H1 (cell line): ENCODE measurements at regions not wholly inside any gene's neighbourhood (a gene's known extent, or its start where the extent isn't known, plus 50 kb on each side); places are given as distances from the start of the nearest gene placed in this dataset.

Experiments
- CTCF ChIA-PET: fragments of 300-600 bp; sonication (Branson Sonifier 250); formaldehyde crosslinking; loops from one replicate; lab custom pipeline; 2021; ENCODE audit not compliant: partially characterized antibody; lab: Charles Lee
- POLR2A ChIA-PET: fragments of 300-600 bp; sonication (Branson Sonifier 250); formaldehyde crosslinking; loops from one replicate; lab custom pipeline; 2021; ENCODE audit warnings: inconsistent platforms; ENCODE audit not compliant: partially characterized antibody; lab: Charles Lee
- DNase-seq, 2 experiments: peaks; one replicate each; pipeline versions ENCODE4 v3.0.0 to v3.0.0-alpha.2; 2010 to 2022; ENCODE audit warnings: low spot score in 2 of 2, low read depth in 1 of 2, mixed read lengths in 1 of 2
- FAIRE-seq: peaks from 2 replicates; lab custom pipeline; 2011; peaks lifted over from hg19 to GRCh38; lab: Jason Lieb, UNC
- H2AFZ ChIP-seq: 2 replicates; pipeline ENCODE4 v1.8.1; 2012; ENCODE audit warnings: low read length, inconsistent platforms
- H2AK5ac ChIP-seq: 2 replicates; pipeline ENCODE4 v1.6.1; 2013; ENCODE audit warnings: low read depth, low read length
- H2BK120ac ChIP-seq: replicated peaks from 2 replicates; pipeline ENCODE3; 2013; ENCODE audit warnings: low read depth, low read length, inconsistent platforms
- H2BK12ac ChIP-seq: 2 replicates; pipeline ENCODE4 v1.6.1; 2013; ENCODE audit warnings: low read depth, low read length
- H2BK15ac ChIP-seq: 2 replicates; pipeline ENCODE4 v1.6.1; 2013; ENCODE audit warnings: low read length
- H2BK20ac ChIP-seq: 2 replicates; pipeline ENCODE4 v1.6.1; 2013; ENCODE audit warnings: low read length
- H2BK5ac ChIP-seq: 2 replicates; pipeline ENCODE4 v1.6.1; 2013; ENCODE audit warnings: low read depth, low read length
- H3K14ac ChIP-seq: 2 replicates; pipeline ENCODE4 v1.6.1; 2013; ENCODE audit warnings: inconsistent platforms; ENCODE audit not compliant: insufficient read length
- H3K18ac ChIP-seq: 2 replicates; pipeline ENCODE4 v1.6.1; 2013; ENCODE audit warnings: low read length; ENCODE audit errors: extremely low read depth
- H3K23ac ChIP-seq: 2 replicates; pipeline ENCODE4 v1.6.1; 2013; ENCODE audit warnings: inconsistent platforms; ENCODE audit not compliant: insufficient read length
- H3K23me2 ChIP-seq: 2 replicates; pipeline ENCODE4 v1.6.1; 2013; ENCODE audit warnings: low read depth, low read length
- H3K27ac ChIP-seq: 2 replicates; pipeline ENCODE4 v1.6.1; 2011; ENCODE audit warnings: low read depth, low read length, inconsistent platforms
- H3K27me3 ChIP-seq, 4 experiments: replicated peaks in 1 of 4; 1 replicate in 1 of 4; 2 replicates in 3 of 4; pipeline versions ENCODE4 v1.6.1 to v1.8.1; 2011 to 2013; ENCODE audit warnings: low read length in 3 of 4, mild to moderate bottlenecking in 3 of 4, inconsistent platforms in 2 of 4, mixed read lengths in 2 of 4, moderate library complexity in 1 of 4; ENCODE audit not compliant: control insufficient read depth in 3 of 4, insufficient read depth in 3 of 4; ENCODE audit errors: extremely low read depth in 1 of 4
- H3K36me3 ChIP-seq, 4 experiments: 2 replicates each; pipeline versions ENCODE4 v1.6.1 to v1.8.1; 2011 to 2013; ENCODE audit warnings: mild to moderate bottlenecking in 4 of 4, low read length in 3 of 4, moderate library complexity in 2 of 4, control low read depth in 1 of 4, inconsistent platforms in 1 of 4; ENCODE audit not compliant: insufficient read depth in 4 of 4, control insufficient read depth in 2 of 4
- H3K4ac ChIP-seq: replicated peaks from 2 replicates; pipeline ENCODE3; 2013; ENCODE audit warnings: low read length, low read depth, mixed read lengths, inconsistent platforms; ENCODE audit not compliant: insufficient read length
- H3K4me1 ChIP-seq, 4 experiments: replicated peaks in 1 of 4; 1 replicate in 1 of 4; 2 replicates in 3 of 4; pipeline versions ENCODE4 v1.6.1 to v1.8.1; 2011 to 2013; ENCODE audit warnings: low read length in 3 of 4, inconsistent platforms in 2 of 4, mixed read lengths in 1 of 4; ENCODE audit not compliant: insufficient read depth in 4 of 4, control insufficient read depth in 3 of 4
- H3K4me2 ChIP-seq, 2 experiments: 2 replicates each; pipeline versions ENCODE4 v1.6.1 to v1.8.1; 2011 to 2013; ENCODE audit warnings: low read depth in 2 of 2, low read length in 2 of 2, control low read depth in 1 of 2, inconsistent platforms in 1 of 2, mild to moderate bottlenecking in 1 of 2; ENCODE audit not compliant: insufficient read depth in 1 of 2
- H3K4me3 ChIP-seq, 4 experiments: fragments of 200-600, 300-600 bp in 1 of 4; sonication (generic), shearing (Covaris generic), sonication (Bioruptor Twin) in 1 of 4; 2 replicates each; pipeline versions ENCODE4 v1.5.1 to v1.8.1; 2011 to 2016; ENCODE audit warnings: low read length in 4 of 4, low read depth in 3 of 4, control low read depth in 2 of 4, inconsistent platforms in 2 of 4, mild to moderate bottlenecking in 2 of 4, mixed read lengths in 1 of 4, moderate library complexity in 1 of 4; ENCODE audit not compliant: insufficient read depth in 2 of 4; ENCODE audit errors: extremely low read depth in 1 of 4
- H3K56ac ChIP-seq: replicated peaks from 2 replicates; pipeline ENCODE3; 2013; ENCODE audit warnings: low read depth, mild to moderate bottlenecking, mixed read lengths, low read length, inconsistent platforms; ENCODE audit not compliant: insufficient read length
- H3K79me1 ChIP-seq: 2 replicates; pipeline ENCODE4 v1.6.1; 2013; ENCODE audit warnings: low read depth, low read length, control low read depth
- H3K79me2 ChIP-seq, 2 experiments: 2 replicates each; pipeline versions ENCODE4 v1.6.1 to v1.8.1; 2012 to 2013; ENCODE audit warnings: low read length in 2 of 2, mild to moderate bottlenecking in 2 of 2, inconsistent platforms in 1 of 2; ENCODE audit not compliant: insufficient read depth in 2 of 2, control insufficient read depth in 1 of 2
- H3K9ac ChIP-seq, 4 experiments: replicated peaks in 1 of 4; 1 replicate in 1 of 4; 2 replicates in 3 of 4; pipeline versions ENCODE4 v1.6.1 to v1.8.1; 2011 to 2013; ENCODE audit warnings: low read depth in 3 of 4, low read length in 3 of 4, control low read depth in 2 of 4, mild to moderate bottlenecking in 2 of 4, moderate library complexity in 2 of 4, inconsistent platforms in 1 of 4; ENCODE audit errors: extremely low read depth in 1 of 4
- H3K9me3 ChIP-seq, 2 experiments: 2 replicates each; pipeline versions ENCODE4 v1.6.1 to v1.8.1; 2012 to 2013; ENCODE audit warnings: mild to moderate bottlenecking in 2 of 2, moderate library complexity in 2 of 2, control low read depth in 1 of 2, inconsistent platforms in 1 of 2, low read depth in 1 of 2, low read length in 1 of 2, mixed read lengths in 1 of 2; ENCODE audit not compliant: insufficient read depth in 2 of 2
- H4K20me1 ChIP-seq, 2 experiments: replicated peaks in 1 of 2; 2 replicates each; pipeline versions ENCODE3 to v1.8.1; 2011 to 2013; ENCODE audit warnings: inconsistent platforms in 2 of 2, low read length in 2 of 2, mild to moderate bottlenecking in 1 of 2; ENCODE audit not compliant: insufficient read depth in 2 of 2, control insufficient read depth in 1 of 2
- H4K5ac ChIP-seq: 2 replicates; pipeline ENCODE4 v1.6.1; 2013; ENCODE audit warnings: low read length, low read depth, mixed read lengths, inconsistent platforms; ENCODE audit not compliant: insufficient read length
- H4K8ac ChIP-seq: 2 replicates; pipeline ENCODE4 v1.8.0; 2013; ENCODE audit warnings: mild to moderate bottlenecking, moderate library complexity, low read length, inconsistent platforms; ENCODE audit not compliant: insufficient read depth; ENCODE audit errors: extremely low read depth
- H4K91ac ChIP-seq: replicated peaks from 2 replicates; pipeline ENCODE3; 2013; ENCODE audit warnings: low read length, mixed read lengths, inconsistent platforms; ENCODE audit not compliant: insufficient read length
- CBX5 ChIP-seq: fragments of 300-800, 300-1000 bp; sonication (generic); IDR thresholded peaks from 2 replicates; pipeline ENCODE4 v1.7.1; 2016; ENCODE audit warnings: antibody characterized with exemption, low read length, low read depth
- EP300 ChIP-seq, 2 experiments: IDR thresholded peaks; 1 replicate in 1 of 2; 2 replicates in 1 of 2; pipeline ENCODE4 v1.6.1; 2011 to 2012; ENCODE audit warnings: low read depth in 2 of 2, low read length in 2 of 2, mild to moderate bottlenecking in 2 of 2, borderline replicate concordance in 1 of 2, inconsistent platforms in 1 of 2, moderate library complexity in 1 of 2
- FOSL1 ChIP-seq: IDR thresholded peaks from 2 replicates; pipeline ENCODE4 v1.6.1; 2011; ENCODE audit warnings: mild to moderate bottlenecking, low read depth, low read length, moderate library complexity; ENCODE audit not compliant: insufficient read depth
- JUN ChIP-seq: IDR thresholded peaks from 2 replicates; pipeline ENCODE4 v1.6.1; 2011; ENCODE audit warnings: low read depth, mild to moderate bottlenecking, improper control_type of control experiment, low read length
- WGBS, 2 experiments: shearing (Covaris generic) in 1 of 2; methylation state at CpG; one replicate each; pipeline versions ENCODE4 v1.1.6 to v1.1.7; 2013 to 2015; ENCODE audit warnings: low lambda C conversion rate in 2 of 2, mixed read lengths in 2 of 2, inconsistent platforms in 1 of 2, low coverage in 1 of 2, missing lambda C conversion rate in 1 of 2; ENCODE audit not compliant: insufficient replicate concordance in 2 of 2, insufficient coverage in 1 of 2, insufficient read length in 1 of 2; ENCODE audit errors: extremely low coverage in 1 of 2, missing lambda C conversion rate in 1 of 2; 5-methylcytosine and 5-hydroxymethylcytosine counted together

DNA sequence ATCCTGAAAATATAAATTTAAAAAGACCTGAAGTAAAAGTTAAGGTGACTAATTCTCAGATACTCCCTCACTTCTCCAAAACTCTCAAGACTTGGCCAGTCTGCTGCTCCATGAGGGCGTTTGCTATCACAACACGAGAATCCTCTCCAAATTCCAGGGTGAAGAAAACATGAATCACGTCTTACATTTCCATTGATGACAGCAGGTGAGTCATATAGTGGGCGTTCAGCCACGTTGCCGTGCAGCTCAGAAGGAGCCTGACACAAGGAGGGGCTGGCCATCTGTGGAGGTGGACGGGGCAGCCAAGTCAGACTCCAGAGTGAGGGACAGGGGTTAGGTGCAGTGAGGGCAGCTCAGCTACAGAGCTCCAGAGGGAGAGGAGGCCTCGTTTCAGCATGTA, 555.1 kb upstream of the ADAMTS16 start:
- no peaks in the 10 kb centered on the region; a peak in 1 of 4 replicates for H3K9me3 ChIP-seq
- H2BK20ac ChIP-seq = no peak overlapping the region
- H4K5ac ChIP-seq = no peak overlapping the region
- H3K27me3 ChIP-seq = no peaks in the 10 kb centered on the region
- no peaks in the 10 kb centered on the region for H3K79me2 ChIP-seq
- H3K36me3 ChIP-seq = no peaks in the 10 kb centered on the region; a peak in 1 of 8 replicates
- no peak overlapping the region for H2BK5ac ChIP-seq
- WGBS, 2 experiments = 98% methylated on average over 8 of the region's 8 CpGs; no CpG with 5 or more reads in 1 of the 2 experiments
- ChIA-PET CTCF (no interaction called here), POLR2A (interaction anchor here (1.3 kb wide), 1 partner anchor 11 kb away, joined by 3 read pairs; no protein-coding TSS in a partner anchor)
- no peak overlapping the region for H3K4ac ChIP-seq
- no peak overlapping the region for H3K27ac ChIP-seq
- H4K8ac ChIP-seq = no peak overlapping the region
- no peak overlapping the region for H3K56ac ChIP-seq
- no peak overlapping the region for H2AK5ac ChIP-seq
- no peak overlapping the region for H2AFZ ChIP-seq
- no peak overlapping the region for H2BK12ac ChIP-seq
- H3K4me2 ChIP-seq = no peak overlapping the region
- H2BK15ac ChIP-seq = no peak overlapping the region
- H2BK120ac ChIP-seq = no peak overlapping the region
- no peak overlapping the region for H3K4me3 ChIP-seq
- H3K79me1 ChIP-seq = 0 out of 2 replicates have a peak, but pooled peaks cover 3% of the 10 kb centered on the region
- DNase-seq = no peak
- H4K20me1 ChIP-seq = no peaks in the 10 kb centered on the region
- H3K23ac ChIP-seq = no peak overlapping the region
- TF ChIP-seq FOSL1 (no peak), CBX5 (no peak), JUN (no peak), EP300 (IDR thresholded peaks at IDR 0.05; ENCODE audit: borderline replicate concordance in 1 of 2, low read depth in 2 of 2, low read length in 2 of 2) (no peak)
- no peak overlapping the region for H3K14ac ChIP-seq
- H4K91ac ChIP-seq = no peak overlapping the region
- peaks cover 0 to under 1% (median 0%) of the 10 kb centered on the region in 4 experiments; a peak in 1 of 7 replicates for H3K4me1 ChIP-seq
- H3K18ac ChIP-seq = no peak overlapping the region
- H3K9ac ChIP-seq = no peak overlapping the region
- no peak for FAIRE-seq
- H3K23me2 ChIP-seq = no peaks in the 10 kb centered on the region
